Psoas muscle (tissue), 7 donors: ENCODE measurements at regions not wholly inside any gene's neighbourhood (a gene's known extent, or its start where the extent isn't known, plus 50 kb on each side); places are given as distances from the start of the nearest gene placed in this dataset.

ENCODE experiments used
- ATAC-seq, 4 donors: fragments of 200-7000 bp; cut with Tn5 transposase; one replicate each; pipeline ENCODE4 v1.9.1; 2020; ENCODE audit warnings: moderate library complexity in 3 of 4, mild to moderate bottlenecking in 2 of 4
- DNase-seq, 2 donors: peaks; one replicate each; pipeline ENCODE4 v3.0.0-alpha.2; 2020
- H3K27ac ChIP-seq: fragments of 200-600 bp; one replicate; pipeline ENCODE4 v1.8.0; 2022
- H3K27me3 ChIP-seq, 3 donors: fragments of 200-600 bp in 1 of 3; one replicate each; pipeline versions ENCODE4 v1.6.1 to v1.8.0; 2013 to 2022; ENCODE audit warnings: low read length in 2 of 3, mild to moderate bottlenecking in 2 of 3, moderate library complexity in 1 of 3; ENCODE audit not compliant: insufficient read depth in 3 of 3
- H3K36me3 ChIP-seq, 2 donors: fragments of 200-600 bp in 1 of 2; one replicate each; pipeline versions ENCODE4 v1.6.1 to v1.8.0; 2013 to 2022; ENCODE audit warnings: low read depth in 1 of 2, mild to moderate bottlenecking in 1 of 2, moderate library complexity in 1 of 2; ENCODE audit not compliant: insufficient read depth in 1 of 2
- H3K4me1 ChIP-seq: fragments of 200-600 bp; one replicate; pipeline ENCODE4 v1.8.0; 2022
- H3K4me3 ChIP-seq: fragments of 200-600 bp; one replicate; pipeline ENCODE4 v1.8.0; 2022; ENCODE audit warnings: mild to moderate bottlenecking
- H3K9me3 ChIP-seq: fragments of 200-600 bp; one replicate; pipeline ENCODE4 v1.8.0; 2022
- WGBS, 3 donors: extraction: QIAGEN DNeasy Blood & Tissue Kit; methylation state at CpG; one replicate each; pipeline versions ENCODE4 v1.1.6 to v1.1.7; 2013; 5-methylcytosine and 5-hydroxymethylcytosine counted together
- intact Hi-C, 2 donors: fragments of 100-400 bp; cut with DNase I; formaldehyde crosslinking; loops; one replicate each; pipeline versions ENCODE4 v1.11.0 to v1.14.2; 2022
- TF ChIP-seq, protein P1 (sequence below): fragments of 200-600 bp; IDR thresholded peaks from one replicate; pipeline ENCODE4 v1.8.0; 2022; ENCODE audit warnings: antibody characterized with exemption
- donor health status: healthy with polysubstance abuse.
- donor health status: DM: no; HTN: no; CAD: no; lungs with moderate emphysema.
- donor health status: Bipolar disorder and iron deficiency.
- donor health status: healthy.
- donor health status: DM: yes; HTN: yes; CAD: no.
- donor health status: DM: no; HTN: no; CAD: no.
- donor health status: DM: yes; HTN: yes; CAD: no.

DNA sequence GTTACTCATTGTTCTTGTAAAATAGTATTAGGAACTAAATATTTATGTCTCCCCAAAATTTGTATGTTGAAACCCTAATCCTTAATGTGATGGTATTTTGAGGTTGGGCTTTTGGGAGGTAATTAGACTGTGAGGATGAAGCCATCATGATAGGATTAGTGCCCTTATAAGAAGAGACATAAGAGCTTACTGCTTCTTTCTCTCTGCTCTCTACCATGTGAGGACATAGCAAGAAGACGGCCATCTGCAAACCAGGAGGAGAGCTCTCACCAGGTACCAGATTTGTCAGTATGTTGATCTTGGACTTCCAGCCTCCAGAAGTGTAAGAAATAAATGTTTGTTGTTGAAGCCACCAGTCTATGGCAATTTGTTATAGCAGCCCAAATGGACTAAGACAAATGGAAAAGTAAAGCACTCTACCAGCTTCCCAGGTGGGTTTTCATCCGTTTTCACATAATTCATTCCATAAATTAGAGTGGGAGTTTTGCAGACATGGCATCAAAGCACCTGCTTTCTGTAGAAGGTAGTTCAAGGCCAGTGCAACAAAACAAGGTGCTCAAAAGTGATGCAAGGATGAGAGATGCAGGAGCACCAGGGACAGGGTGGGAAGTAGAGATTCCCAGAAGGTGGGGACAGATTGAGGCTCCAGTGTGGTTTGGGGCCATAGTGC lies 70.7 kb downstream of the MYCN start:
- Histone ChIP-seq H3K27me3 (peaks cover 0 to 54% (median 16%) of the 10 kb centered on the region in 3 donors), H3K27ac (no peak overlapping the region), H3K4me3 (no peak overlapping the region), H3K9me3 (no peaks in the 10 kb centered on the region), H3K4me1 (no peaks in the 10 kb centered on the region), H3K36me3 (no peaks in the 10 kb centered on the region)
- DNase-seq (no peak), ATAC-seq (no peak)
- intact Hi-C loops, result no loop called here
- TF ChIP-seq, protein P1, sequence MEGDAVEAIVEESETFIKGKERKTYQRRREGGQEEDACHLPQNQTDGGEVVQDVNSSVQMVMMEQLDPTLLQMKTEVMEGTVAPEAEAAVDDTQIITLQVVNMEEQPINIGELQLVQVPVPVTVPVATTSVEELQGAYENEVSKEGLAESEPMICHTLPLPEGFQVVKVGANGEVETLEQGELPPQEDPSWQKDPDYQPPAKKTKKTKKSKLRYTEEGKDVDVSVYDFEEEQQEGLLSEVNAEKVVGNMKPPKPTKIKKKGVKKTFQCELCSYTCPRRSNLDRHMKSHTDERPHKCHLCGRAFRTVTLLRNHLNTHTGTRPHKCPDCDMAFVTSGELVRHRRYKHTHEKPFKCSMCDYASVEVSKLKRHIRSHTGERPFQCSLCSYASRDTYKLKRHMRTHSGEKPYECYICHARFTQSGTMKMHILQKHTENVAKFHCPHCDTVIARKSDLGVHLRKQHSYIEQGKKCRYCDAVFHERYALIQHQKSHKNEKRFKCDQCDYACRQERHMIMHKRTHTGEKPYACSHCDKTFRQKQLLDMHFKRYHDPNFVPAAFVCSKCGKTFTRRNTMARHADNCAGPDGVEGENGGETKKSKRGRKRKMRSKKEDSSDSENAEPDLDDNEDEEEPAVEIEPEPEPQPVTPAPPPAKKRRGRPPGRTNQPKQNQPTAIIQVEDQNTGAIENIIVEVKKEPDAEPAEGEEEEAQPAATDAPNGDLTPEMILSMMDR, result no peak
- WGBS, 3 donors, result 84 to 88% (median 85%) methylated on average over 2 of the region's 2 CpGs

DNA sequence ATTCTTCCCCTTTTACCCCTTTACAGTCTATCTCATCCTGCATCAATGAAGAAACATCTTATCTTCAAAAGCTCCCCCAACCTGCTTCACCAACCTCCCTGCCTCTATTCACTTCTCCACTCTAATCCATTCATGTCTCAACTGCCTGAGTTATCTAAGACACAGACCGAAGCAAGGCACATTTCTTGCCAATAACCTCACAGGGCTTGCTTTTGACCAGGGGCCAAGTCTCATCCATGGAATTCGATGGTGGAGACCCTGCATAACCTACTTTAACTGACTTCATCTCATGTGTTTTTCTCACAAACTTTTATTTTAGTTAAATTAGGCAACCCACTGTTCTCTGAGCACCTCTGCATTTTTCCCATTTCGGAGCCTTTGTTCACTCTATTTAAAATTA lies 69.7 kb downstream of the MYCN start:
- Histone ChIP-seq H3K36me3 (no peaks in the 10 kb centered on the region), H3K9me3 (no peaks in the 10 kb centered on the region), H3K4me1 (no peaks in the 10 kb centered on the region), H3K27me3 (peaks cover 0 to 48% (median 16%) of the 10 kb centered on the region in 3 donors), H3K27ac (no peak overlapping the region), H3K4me3 (no peak overlapping the region)
- TF ChIP-seq, protein P1, result no peak
- DNase-seq, result no peak
- no peak for ATAC-seq
- intact Hi-C loops, result no loop called here
- 64 to 77% (median 65%) methylated on average over 3 of the region's 3 CpGs for WGBS, 3 donors

DNA sequence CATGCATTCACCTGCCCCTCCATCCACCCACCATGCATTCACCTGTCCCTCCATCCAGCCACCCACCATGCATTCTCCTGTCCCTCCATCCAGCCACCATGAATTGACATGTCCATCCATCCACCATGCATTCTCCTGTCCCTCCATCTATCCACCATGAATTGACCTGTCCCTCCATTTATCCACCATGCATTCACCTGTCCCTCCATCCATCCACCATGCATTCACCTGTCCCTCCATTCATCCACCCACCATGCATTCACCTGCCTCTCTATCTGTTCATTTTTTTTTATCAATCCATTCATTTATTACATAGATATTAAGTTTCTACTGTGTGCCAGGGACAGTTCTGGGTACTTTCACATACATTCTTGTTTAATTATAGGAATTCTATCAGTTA lies 69.2 kb downstream of the MYCN start:
- no peak for ATAC-seq
- peaks cover 0 to 44% (median 13%) of the 10 kb centered on the region in 3 donors for H3K27me3 ChIP-seq

DNA sequence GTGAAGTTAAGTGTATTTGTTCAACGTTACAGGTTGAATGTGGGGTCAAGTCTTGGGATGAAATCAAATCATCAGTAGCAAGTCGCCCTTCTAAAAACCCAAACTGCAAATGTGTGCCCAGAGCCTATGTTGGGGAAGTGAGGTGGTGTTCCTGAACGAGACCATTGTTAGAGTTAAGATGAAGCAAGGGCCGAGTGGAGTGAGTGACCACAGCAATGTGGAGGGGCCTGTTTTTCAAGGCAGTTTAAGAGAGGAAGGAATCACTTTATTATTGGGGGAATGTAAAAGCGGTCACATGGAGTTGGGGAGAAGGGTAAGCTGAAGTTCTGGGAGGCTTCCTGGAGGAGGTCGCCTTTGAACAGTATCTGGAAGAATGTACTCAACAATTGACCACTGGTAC lies 68.5 kb downstream of the MYCN start:
- intact Hi-C loops, result no loop called here
- Histone ChIP-seq H3K9me3 (no peaks in the 10 kb centered on the region), H3K27me3 (peaks cover 0 to 37% (median 11%) of the 10 kb centered on the region in 3 donors), H3K4me1 (no peaks in the 10 kb centered on the region), H3K36me3 (no peaks in the 10 kb centered on the region), H3K4me3 (no peak overlapping the region), H3K27ac (no peak overlapping the region)
- 89 to 95% (median 90%) methylated on average over 6 of the region's 6 CpGs for WGBS, 3 donors
- TF ChIP-seq, protein P1, result no peak
- ATAC-seq (no peak), DNase-seq (no peak)

More for the DNA sequence above, 69.2 kb downstream of the MYCN start:
- no peaks in the 10 kb centered on the region for H3K36me3 ChIP-seq
- no peak for DNase-seq
- H3K9me3 ChIP-seq, result no peaks in the 10 kb centered on the region
- TF ChIP-seq, protein P1, result no peak
- H3K27ac ChIP-seq, result no peak overlapping the region
- no peaks in the 10 kb centered on the region for H3K4me1 ChIP-seq
- H3K4me3 ChIP-seq, result no peak overlapping the region
- intact Hi-C loops, result no loop called here

DNA sequence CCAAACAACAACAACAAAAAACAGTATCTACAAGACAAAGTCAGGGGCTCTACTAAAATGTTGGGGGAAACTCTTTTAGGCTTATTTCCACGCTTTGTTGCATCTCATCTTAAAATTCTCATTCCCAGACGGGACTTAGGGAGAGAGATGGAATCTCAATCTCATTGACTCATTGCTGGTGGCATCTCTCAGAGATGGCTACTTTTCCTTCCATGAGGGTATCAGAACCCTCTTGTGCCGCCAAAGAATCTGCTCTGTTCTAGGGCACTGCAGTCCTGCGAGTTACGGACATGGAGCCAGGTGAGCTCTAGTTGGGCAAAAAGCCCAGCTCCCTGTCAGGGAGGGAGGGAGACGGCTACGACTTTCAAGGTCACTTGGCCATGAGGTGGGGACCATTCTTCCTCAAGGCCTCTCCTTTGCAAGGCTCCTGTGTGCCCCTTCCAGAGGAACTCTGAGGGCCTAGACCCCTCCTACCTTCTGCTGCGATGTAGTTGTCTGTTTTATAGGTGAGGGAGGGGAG lies 68.0 kb downstream of the MYCN start:
- no peak overlapping the region for H3K4me3 ChIP-seq
- 61 to 77% (median 69%) methylated on average over 8 of the region's 8 CpGs for WGBS, 3 donors
- intact Hi-C loops, result no loop called here
- ATAC-seq (no peak), DNase-seq (no peak)
- H3K4me1 ChIP-seq, result no peaks in the 10 kb centered on the region
- H3K9me3 ChIP-seq, result no peaks in the 10 kb centered on the region
- H3K36me3 ChIP-seq, result no peaks in the 10 kb centered on the region
- H3K27me3 ChIP-seq, result peaks cover 0 to 32% (median 8%) of the 10 kb centered on the region in 3 donors
- TF ChIP-seq, protein P1, result no peak
- no peak overlapping the region for H3K27ac ChIP-seq
